ENCODE measurements at regions not wholly inside any gene's neighbourhood (a gene's known extent, or its start where the extent isn't known, plus 50 kb on each side); places are given as distances from the start of the nearest gene placed in this dataset.

GRCh38 chr13:30039511-30039911 is 189.1 kb upstream of the UBL3 start:
- Mint-ChIP-seq H3K36me3 (no peaks in the 10 kb centered on the region), H3K27me3 (ENCODE audit: low read depth) (no peaks in the 10 kb centered on the region; the same call in 1 of the 2 replicates), H3K4me1 (peaks cover 32% of the 10 kb centered on the region), H3K9me3 (peaks cover 9% of the 10 kb centered on the region), H3K4me3 (no peak overlapping the region), H3K27ac (no peak overlapping the region)
- TF ChIP-seq ATF3 (CRISPR knock-in tag; conservative IDR thresholded peaks at IDR 0.05) = no peak
- no peak for TF ChIP-seq SMAD3 (CRISPR knock-in tag; IDR thresholded peaks at IDR 0.05; ENCODE audit: borderline replicate concordance)
- no peak for TF ChIP-seq GTF2I (CRISPR knock-in tag; conservative IDR thresholded peaks at IDR 0.05)
- TF ChIP-seq FOXP1 (CRISPR knock-in tag; IDR thresholded peaks at IDR 0.05; ENCODE audit: borderline replicate concordance) = no peak
- no peak for TF ChIP-seq ZNF671 (CRISPR knock-in tag; IDR thresholded peaks at IDR 0.05)
- no peak for TF ChIP-seq SOX15 (CRISPR knock-in tag; IDR thresholded peaks at IDR 0.05)
- TF ChIP-seq ZNF512 (CRISPR knock-in tag; IDR thresholded peaks at IDR 0.05; ENCODE audit: borderline replicate concordance) = no peak
- TF ChIP-seq ETV6 (CRISPR knock-in tag; IDR thresholded peaks at IDR 0.05) = no peak
- no peak for TF ChIP-seq CREB1 (CRISPR knock-in tag; IDR thresholded peaks at IDR 0.05)
- TF ChIP-seq CREM (CRISPR knock-in tag; IDR thresholded peaks at IDR 0.05) = no peak
- TF ChIP-seq ZNF317 (CRISPR knock-in tag; IDR thresholded peaks at IDR 0.05; ENCODE audit: borderline replicate concordance, low read depth) = no peak
- TF ChIP-seq RORB (CRISPR knock-in tag; IDR thresholded peaks at IDR 0.05) = no peak
- TF ChIP-seq TEAD4 (CRISPR knock-in tag; IDR thresholded peaks at IDR 0.05) = no peak
- TF ChIP-seq NR1H2 (CRISPR knock-in tag; IDR thresholded peaks at IDR 0.05) = no peak
- TF ChIP-seq ESRRA (CRISPR knock-in tag; IDR thresholded peaks at IDR 0.05; ENCODE audit: borderline replicate concordance) = no peak
- TF ChIP-seq TEAD1 (CRISPR knock-in tag; IDR thresholded peaks at IDR 0.05) = no peak
- TF ChIP-seq ZBTB21 (CRISPR knock-in tag; IDR thresholded peaks at IDR 0.05; ENCODE audit: borderline replicate concordance) = no peak
- TF ChIP-seq FOXJ3 (CRISPR knock-in tag; IDR thresholded peaks at IDR 0.05; ENCODE audit: borderline replicate concordance) = no peak
- no peak for DNase-seq (ENCODE audit: low spot score)
- ATAC-seq = no peak
- ChIA-PET CTCF (interaction anchor here (1.3 kb wide), 2 partner anchors 12 to 38 kb away, joined by 3 read pairs; no protein-coding TSS in a partner anchor), POLR2A (no interaction called here)

GRCh38 chr13:30038884-30039283 is 188.5 kb upstream of the UBL3 start:
- no peaks in the 10 kb centered on the region for H3K36me3 Mint-ChIP-seq
- POLR2A ChIA-PET = no interaction called here

GRCh38 chr13:30037766-30038165 is 187.3 kb upstream of the UBL3 start:
- Mint-ChIP-seq H3K27me3 (ENCODE audit: low read depth) (no peaks in the 10 kb centered on the region; the same call in 1 of the 2 replicates), H3K36me3 (no peaks in the 10 kb centered on the region), H3K27ac (no peak overlapping the region), H3K4me1 (peaks cover 32% of the 10 kb centered on the region), H3K9me3 (no peaks in the 10 kb centered on the region), H3K4me3 (no peak overlapping the region)
- no peak for ATAC-seq
- ChIA-PET CTCF (no interaction called here), POLR2A (no interaction called here)
- DNase-seq (ENCODE audit: low spot score) = no peak
- no peak for TF ChIP-seq ZNF423 (CRISPR knock-in tag; IDR thresholded peaks at IDR 0.05)
- no peak for TF ChIP-seq PREB (CRISPR knock-in tag; IDR thresholded peaks at IDR 0.05; ENCODE audit: borderline replicate concordance)
- no peak for TF ChIP-seq CREB1 (CRISPR knock-in tag; IDR thresholded peaks at IDR 0.05)
- no peak for TF ChIP-seq E2F1 (CRISPR knock-in tag; IDR thresholded peaks at IDR 0.05)
- TF ChIP-seq SOX15 (CRISPR knock-in tag; IDR thresholded peaks at IDR 0.05) = no peak
- TF ChIP-seq NFE2L1 (CRISPR knock-in tag; IDR thresholded peaks at IDR 0.05) = no peak
- no peak for TF ChIP-seq OVOL2 (CRISPR knock-in tag; IDR thresholded peaks at IDR 0.05; ENCODE audit: borderline replicate concordance)
- TF ChIP-seq ZNF281 (CRISPR knock-in tag; IDR thresholded peaks at IDR 0.05) = no peak

More at GRCh38 chr13:30038884-30039283, 188.5 kb upstream of the UBL3 start:
- Mint-ChIP-seq H3K27ac (no peak overlapping the region), H3K27me3 (ENCODE audit: low read depth) (no peaks in the 10 kb centered on the region; the same call in 1 of the 2 replicates), H3K9me3 (peaks cover 5% of the 10 kb centered on the region), H3K4me1 (peaks cover 32% of the 10 kb centered on the region), H3K4me3 (no peak overlapping the region)
- CTCF ChIA-PET = interaction anchor here (0.7 to 1.3 kb wide), 4 partner anchors 12 to 268 kb away, joined by 3 read pairs; no protein-coding TSS in a partner anchor
- DNase-seq (ENCODE audit: low spot score) = no peak
- no peak for ATAC-seq
- TF ChIP-seq MAX (CRISPR knock-in tag; IDR thresholded peaks at IDR 0.05) (no peak), HMGA2 (CRISPR knock-in tag; IDR thresholded peaks at IDR 0.05) (no peak), PRRX2 (CRISPR knock-in tag; IDR thresholded peaks at IDR 0.05) (no peak)
